NT2/D1 (cell line): ENCODE measurements at regions not wholly inside any gene's neighbourhood (a gene's known extent, or its start where the extent isn't known, plus 50 kb on each side); places are given as distances from the start of the nearest gene placed in this dataset.

Experiments used
- SUZ12 ChIP-seq: IDR thresholded peaks from 2 replicates; pipeline ENCODE4 v1.6.1; 2011; ENCODE audit not compliant: insufficient read length, insufficient read depth; ENCODE audit errors: extremely low read depth
- YY1 ChIP-seq: IDR thresholded peaks from 2 replicates; pipeline ENCODE4 v1.6.1; 2011; ENCODE audit not compliant: insufficient read length, insufficient read depth
- ZNF274 ChIP-seq: IDR thresholded peaks from 2 replicates; pipeline ENCODE4 v1.6.1; 2011; ENCODE audit warnings: mild to moderate bottlenecking, low read depth, low read length

DNA sequence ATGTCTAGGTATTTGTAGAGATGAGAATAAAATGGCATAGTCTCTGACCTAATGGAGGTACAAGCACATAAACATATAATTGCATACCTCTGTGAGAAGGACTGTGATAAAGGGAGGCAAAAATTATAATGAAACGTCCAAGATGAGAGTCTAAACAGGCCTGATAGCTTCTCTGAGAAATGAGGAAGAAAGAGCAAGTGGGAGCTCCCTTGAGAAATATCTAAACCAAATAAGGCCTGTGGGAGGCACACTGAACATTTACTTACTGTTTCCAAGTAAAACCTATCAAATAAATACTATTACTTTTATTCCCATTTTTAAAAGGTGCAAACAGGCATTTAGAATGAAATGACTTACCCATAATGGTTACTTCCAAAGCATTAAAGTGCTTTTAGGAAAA lies 125.6 kb upstream of the PAPPA start:
- no peak for TF ChIP-seq ZNF274
- no peak for TF ChIP-seq YY1
- TF ChIP-seq SUZ12, result no peak
